HUDEP-2 (cell line): ENCODE measurements at regions not wholly inside any gene's neighbourhood (a gene's known extent, or its start where the extent isn't known, plus 50 kb on each side); places are given as distances from the start of the nearest gene placed in this dataset.
"Not testable (repeated sequence)": the region's sequence is repeated elsewhere in the genome, so short reads cannot be mapped to it uniquely, and the experiment has no call there.

Experiments used
- DNase-seq, 76 experiments: peaks; one replicate each; lab custom pipeline; 2025; ENCODE audit not compliant: unreplicated experiment in 76 of 76; lab: John Stamatoyannopoulos, UW

- DNase-seq, result no peak
Measured at GRCh38 chr5:91841423-91841822, 458.3 kb upstream of the ARRDC3 start.

DNA sequence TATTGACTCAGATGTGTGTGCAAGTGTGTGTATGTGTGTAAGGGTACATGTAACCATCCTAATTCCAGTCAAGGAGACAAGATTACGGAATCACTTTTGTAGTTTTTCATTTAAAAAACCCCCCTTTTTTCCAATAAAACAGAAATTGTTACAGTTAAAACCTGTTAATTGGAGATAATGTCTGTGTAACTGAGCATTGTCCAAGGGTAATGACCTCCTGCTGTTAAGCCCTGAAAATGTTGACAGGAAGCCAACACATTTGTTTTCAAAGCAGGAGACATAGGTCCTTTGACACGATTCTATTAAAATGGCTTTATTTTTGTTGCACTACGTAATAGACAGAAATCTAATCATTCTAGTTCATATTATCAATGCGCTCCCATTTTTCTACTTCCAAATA is 457.3 kb upstream of the ARRDC3 start:
- DNase-seq, result peak in 6 of 76 experiments; percentile 1 to 73 (median 48)

DNA sequence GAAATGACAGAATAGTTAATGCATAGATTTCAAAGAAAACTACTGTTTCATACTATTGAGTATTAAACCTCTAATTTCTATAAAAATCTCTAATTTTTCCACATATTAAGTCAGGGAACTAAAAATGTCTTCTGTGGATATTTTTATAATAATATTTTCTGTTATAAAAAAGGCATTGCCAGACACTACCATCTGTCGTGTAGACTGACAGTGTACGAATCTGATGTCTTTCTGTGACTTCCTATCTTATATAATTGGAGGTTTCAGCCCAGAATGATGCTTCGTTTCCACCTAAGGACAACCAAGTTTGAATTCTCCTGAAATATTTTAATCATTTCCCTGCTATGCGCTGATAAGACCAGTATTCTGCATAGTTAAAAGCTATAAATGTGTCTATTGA is 456.6 kb upstream of the ARRDC3 start:
- DNase-seq, result no peak

DNA sequence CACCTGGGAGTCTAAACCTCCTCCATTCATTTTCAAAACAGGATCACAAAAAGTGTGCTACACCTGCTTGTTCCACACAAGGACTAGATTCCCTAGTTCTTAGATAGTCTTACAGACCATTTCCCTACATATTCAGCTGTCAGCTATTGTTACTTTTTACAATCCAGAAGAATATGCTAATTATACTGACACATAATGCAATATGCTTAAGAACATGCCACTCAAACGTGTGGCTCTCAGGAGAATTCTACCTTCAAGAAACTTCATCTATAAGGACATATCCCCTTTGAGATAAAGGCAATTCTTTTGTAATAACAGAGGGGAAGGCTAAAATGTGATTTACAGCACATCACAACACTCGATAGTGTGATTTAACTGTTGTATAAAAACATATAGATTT is 456.1 kb upstream of the ARRDC3 start:
- DNase-seq, result no peak

DNA sequence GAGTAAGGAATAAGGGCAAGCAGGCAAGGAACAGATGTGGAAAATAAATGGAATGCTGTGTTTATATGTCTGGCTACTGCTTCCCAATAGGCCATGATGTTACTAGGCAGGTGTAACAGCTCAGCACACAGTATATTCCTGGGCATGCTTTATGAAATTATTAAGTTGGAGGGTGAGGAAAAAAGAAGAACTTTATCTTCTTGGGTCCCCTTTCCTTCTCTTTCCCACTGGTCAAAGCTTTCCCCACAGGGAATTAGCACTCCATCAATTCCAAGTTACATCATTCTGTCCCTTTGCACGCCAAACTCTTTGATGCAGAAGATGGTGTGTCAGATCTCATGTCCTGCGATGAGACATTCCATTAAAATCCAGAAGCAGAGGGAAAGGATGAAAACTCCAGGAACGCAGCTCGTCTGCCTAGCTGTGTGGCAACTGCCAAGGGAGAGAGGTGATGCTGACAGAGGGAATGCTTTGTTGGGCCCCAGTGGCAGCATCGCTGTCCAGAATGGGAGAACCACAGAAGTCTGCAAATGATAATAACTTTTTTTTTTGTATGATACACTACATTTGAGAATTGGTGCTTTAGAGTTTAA is 447.3 kb upstream of the ARRDC3 start:
- DNase-seq, result no peak

DNA sequence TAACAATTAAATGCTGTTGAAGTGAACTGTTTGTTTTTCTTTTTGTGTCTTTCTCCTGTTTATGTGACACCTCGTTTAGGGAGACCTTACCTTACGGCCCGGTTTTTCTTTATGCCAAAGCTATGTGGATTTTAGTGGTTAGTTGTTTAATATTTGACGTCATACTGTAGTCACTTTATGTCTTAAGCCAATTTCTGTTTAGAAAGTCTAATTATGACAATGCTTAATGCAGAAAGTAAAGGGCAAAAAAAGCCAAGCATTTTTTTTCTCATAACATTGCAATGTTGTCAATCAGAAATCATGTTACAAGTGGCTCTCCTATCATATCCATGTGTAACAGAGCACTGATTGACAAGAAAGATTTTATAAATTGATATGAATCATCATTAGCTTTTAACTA is 442.5 kb upstream of the ARRDC3 start:
- no peak for DNase-seq

DNA sequence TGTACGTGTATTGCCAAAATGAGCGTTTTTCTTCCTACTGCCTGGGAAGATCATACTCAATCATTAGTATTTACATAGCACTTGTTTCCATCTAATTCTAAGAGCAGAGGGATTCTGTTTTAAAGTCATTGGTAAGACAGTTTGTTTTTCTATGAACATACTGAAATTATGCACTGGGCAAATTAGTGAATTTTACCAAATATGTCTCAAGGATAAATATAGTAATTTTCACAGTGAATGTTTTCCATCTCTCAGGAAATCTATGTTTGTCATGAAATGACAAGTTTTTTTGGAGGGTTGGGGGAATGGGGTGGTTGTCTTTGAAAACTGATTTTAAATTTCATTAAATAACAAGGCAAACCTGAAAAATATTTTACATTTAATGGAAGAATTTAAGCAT is 441.3 kb upstream of the ARRDC3 start:
- DNase-seq, result no peak

- DNase-seq, result no peak
Measured at GRCh38 chr5:91820874-91821273, 437.8 kb upstream of the ARRDC3 start.

DNA sequence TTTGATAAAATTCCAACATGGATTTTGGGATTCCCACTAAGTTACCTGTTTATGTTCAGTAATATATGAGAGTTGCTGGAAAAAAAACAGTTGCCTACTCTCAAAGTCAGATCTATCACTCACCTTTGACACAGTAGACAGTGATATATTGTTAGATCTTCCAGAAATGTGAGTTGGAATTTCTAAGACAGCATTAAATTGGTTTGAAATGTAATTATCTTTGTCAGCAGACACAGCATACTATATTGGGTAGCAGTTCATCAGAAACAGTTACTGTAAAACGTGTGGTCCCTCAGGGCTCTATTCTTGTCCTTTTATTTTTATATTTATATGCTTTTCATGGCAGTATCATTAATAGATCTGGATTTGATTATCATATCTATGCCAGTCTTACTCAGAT is 433.6 kb upstream of the ARRDC3 start:
- DNase-seq, result no peak

DNA sequence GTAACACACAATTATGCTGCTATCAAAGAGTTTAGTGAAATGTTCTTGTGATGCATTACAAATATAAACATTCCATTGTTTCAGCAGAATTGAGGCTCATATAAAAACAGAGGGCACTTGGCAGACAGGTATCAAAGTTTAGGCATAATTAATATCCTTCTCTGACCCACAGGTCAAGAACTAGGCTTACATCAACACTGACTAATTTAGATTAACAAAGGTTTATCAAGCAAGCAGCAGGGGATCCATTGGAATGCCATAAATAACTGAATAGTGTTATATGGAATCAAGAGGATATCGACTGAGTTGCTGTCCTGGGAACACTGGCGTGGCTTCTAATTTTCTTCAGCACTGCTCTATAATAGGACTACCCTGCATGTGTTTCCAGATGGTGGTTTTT is 414.5 kb upstream of the ARRDC3 start:
- DNase-seq, result no peak

DNA sequence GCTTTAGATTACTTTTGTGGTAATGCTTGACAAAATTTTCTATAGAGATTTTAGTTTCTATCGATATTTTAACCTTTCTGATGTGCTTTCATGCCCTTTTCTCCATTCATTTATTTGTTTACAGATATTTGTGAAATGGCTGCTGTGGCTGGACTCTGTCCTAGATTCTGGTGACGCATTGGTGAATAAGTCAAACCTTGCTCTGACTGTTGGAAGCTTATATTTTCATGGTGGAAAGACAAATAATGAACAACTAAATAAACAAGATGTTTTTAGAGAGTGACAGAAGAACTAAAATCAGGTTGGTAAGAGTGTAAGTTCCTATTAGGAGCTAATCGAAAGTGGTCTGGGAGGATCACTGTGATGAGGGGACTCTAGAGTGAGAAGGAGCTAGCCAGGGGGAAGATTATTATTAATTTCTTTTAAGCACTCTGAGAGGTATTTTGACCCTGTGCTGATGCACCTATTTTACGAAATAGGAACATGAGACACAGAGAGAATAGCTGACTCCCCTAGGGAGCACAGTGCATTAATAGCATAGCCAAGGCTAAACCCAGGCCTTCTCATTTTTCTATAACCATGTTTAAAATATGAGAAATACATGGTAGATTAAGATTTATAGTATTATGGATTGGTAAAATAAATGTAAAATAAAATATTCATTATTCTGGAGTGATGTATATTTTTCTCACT is 411.9 kb upstream of the ARRDC3 start:
- DNase-seq, result no peak

- no peak for DNase-seq
Measured at GRCh38 chr5:91794455-91794854, 411.3 kb upstream of the ARRDC3 start.

- DNase-seq, result no peak
Measured at GRCh38 chr5:91787718-91788117, 404.6 kb upstream of the ARRDC3 start.

DNA sequence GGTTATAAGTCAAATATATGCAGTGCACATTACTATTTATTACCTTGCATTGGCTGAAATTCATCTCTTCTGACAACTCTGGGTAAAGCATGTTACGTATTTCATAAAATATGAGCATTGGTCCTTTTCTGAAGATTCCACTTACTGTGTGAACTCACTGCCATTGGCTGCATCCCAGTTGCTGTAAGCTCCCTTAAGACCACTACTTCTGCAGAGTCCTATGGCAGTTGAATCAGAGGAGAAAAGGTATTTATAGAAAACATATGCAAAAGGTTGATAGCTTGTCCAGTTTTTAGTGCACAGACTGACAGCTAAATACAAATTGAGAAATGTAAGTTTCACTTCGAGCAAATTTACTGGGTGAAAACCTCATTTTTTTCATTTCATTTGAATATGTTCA is 394.6 kb upstream of the ARRDC3 start:
- DNase-seq, result peak in 2 of 76 experiments; percentile 15 to 23

- DNase-seq, result no peak
Measured at GRCh38 chr5:91776249-91776648, 393.1 kb upstream of the ARRDC3 start.

DNA sequence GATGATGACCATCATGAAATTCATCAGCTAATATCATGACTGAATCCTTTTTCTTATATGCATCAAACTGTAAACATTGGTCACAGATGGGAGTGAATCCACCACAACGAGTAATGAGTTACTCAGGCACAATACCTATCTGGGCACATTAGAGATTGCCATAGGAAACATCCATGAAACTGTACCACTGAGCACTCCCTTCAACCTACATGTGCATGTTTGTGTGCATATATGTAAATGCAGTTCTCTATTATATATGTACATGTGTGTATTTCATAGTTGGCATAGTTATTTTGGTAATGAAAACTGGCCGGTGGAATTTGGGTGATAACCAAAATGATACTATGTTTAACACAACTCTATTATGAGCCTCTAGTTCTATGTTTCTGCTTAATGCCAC is 387.3 kb upstream of the ARRDC3 start:
- DNase-seq, result no peak

GRCh38 chr5:91757383-91757782 is 374.3 kb upstream of the ARRDC3 start:
- not testable (repeated sequence) for DNase-seq

DNA sequence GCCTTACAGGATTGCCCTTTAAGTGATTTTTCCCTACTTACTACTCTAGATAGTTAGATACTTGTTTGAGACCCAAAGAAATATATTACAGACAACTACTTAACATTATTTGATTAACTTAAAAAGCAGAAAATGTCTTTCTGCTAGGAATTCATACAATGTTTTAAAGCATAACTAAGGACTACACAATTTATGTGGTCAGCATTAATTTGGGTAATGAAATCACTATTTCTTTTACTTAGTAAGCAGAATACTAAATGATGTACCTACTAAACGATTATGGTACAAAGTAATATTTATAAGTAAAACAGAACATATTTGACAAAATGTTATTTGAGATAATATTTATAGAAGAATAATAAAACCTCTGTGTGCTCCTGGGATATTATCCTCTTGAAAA is 371.9 kb upstream of the ARRDC3 start:
- DNase-seq, result no peak

- DNase-seq, result not testable (repeated sequence)
Measured at GRCh38 chr5:91744470-91744869, 361.4 kb upstream of the ARRDC3 start.

GRCh38 chr5:91742550-91742949 is 359.4 kb upstream of the ARRDC3 start:
- DNase-seq, result no peak

DNA sequence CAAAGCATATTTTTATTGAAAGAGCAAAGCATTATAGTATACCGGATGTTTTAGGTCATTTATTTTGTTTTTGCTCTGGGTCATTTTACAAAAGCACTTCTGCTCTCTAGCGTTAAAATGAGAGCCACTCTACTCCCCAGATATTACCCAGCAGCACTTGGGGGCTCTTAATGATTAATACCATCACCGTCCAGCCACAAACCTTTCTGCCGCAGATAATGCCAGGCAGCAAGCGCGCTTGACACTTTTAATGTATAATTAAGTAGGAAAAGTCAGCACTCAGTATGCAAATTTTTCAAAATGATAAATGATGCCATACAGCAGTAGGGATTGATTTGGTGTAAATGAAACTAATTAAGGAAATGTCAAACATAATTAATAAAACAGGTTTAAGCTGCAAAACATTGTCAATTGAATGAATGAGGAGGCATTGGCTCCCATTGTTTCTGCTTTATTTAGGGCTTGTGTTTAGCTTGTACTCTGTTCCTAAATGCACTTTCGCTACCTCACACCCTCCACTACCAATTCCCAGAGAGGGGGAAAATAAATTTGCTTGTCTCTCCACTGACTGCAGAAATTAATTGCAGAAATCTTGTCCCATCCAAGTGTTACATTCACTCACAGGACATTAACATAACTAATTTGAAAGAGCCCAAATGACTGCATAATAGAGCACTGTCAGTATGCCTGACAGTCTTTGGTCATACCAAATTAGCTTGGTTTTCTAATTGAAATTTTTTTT is 358.8 kb upstream of the ARRDC3 start:
- no peak for DNase-seq

GRCh38 chr5:91730026-91730425 is 346.9 kb upstream of the ARRDC3 start:
- no peak for DNase-seq
